Uterus (tissue), 3 donors: ENCODE measurements at regions not wholly inside any gene's neighbourhood (a gene's known extent, or its start where the extent isn't known, plus 50 kb on each side); places are given as distances from the start of the nearest gene placed in this dataset.

Experiments
- DNase-seq, 2 donors: peaks; one replicate each; pipeline ENCODE4 v3.0.0-alpha.2; 2019 to 2020
- H3K27ac ChIP-seq, 2 donors: fragments of 200-600 bp; sonication (generic); 1 replicate in 1 of 2; 2 replicates in 1 of 2; pipeline ENCODE4 v1.5.1; 2016 to 2018
- H3K27me3 ChIP-seq, 2 donors: fragments of 200-600 bp; sonication (generic); one replicate each; pipeline ENCODE4 v1.5.1; 2018 to 2019; ENCODE audit warnings: control low read depth in 1 of 2
- H3K36me3 ChIP-seq, 2 donors: fragments of 200-600 bp; sonication (generic); one replicate each; pipeline ENCODE4 v1.5.1; 2019; ENCODE audit warnings: control low read depth in 1 of 2
- H3K4me1 ChIP-seq, 2 donors: fragments of 200-600 bp; sonication (generic); one replicate each; pipeline ENCODE4 v1.5.1; 2018 to 2019; ENCODE audit warnings: control low read depth in 1 of 2
- H3K4me3 ChIP-seq, 2 donors: fragments of 200-600 bp; sonication (generic); 1 replicate in 1 of 2; 2 replicates in 1 of 2; pipeline ENCODE4 v1.5.1; 2018 to 2019; ENCODE audit warnings: mild to moderate bottlenecking in 1 of 2
- H3K9me3 ChIP-seq, 2 donors: fragments of 200-600 bp; sonication (generic); one replicate each; pipeline ENCODE4 v1.5.1; 2019; ENCODE audit warnings: control low read depth in 1 of 2
- CTCF ChIP-seq, 4 experiments: fragments of 200-600 bp in 2 of 4; fragments of 450-650 bp in 2 of 4; sonication (generic) in 2 of 4; IDR thresholded peaks; one replicate each; pipeline ENCODE4 v1.5.1; 2016 to 2019; ENCODE audit warnings: antibody characterized with exemption in 4 of 4, mild to moderate bottlenecking in 2 of 4, moderate library complexity in 1 of 4
- POLR2A ChIP-seq, 2 donors: fragments of 450-650 bp; IDR thresholded peaks; one replicate each; pipeline ENCODE4 v1.6.1; 2016; ENCODE audit warnings: antibody characterized with exemption in 2 of 2, mild to moderate bottlenecking in 1 of 2, moderate library complexity in 1 of 2
- intact Hi-C: fragments of 100-400 bp; cut with DNase I; formaldehyde crosslinking; loops from one replicate; pipeline ENCODE4 v1.15.1; 2023; ENCODE audit warnings: low total_unique reads
- donor health status: DM: yes; HTN: yes; CAD: no.

- intact Hi-C loops = no loop called here
- Histone ChIP-seq H3K27ac (no peak overlapping the region), H3K27me3 (no peaks in the 10 kb centered on the region), H3K36me3 (no peaks in the 10 kb centered on the region), H3K4me3 (no peak overlapping the region), H3K9me3 (no peaks in the 10 kb centered on the region), H3K4me1 (no peaks in the 10 kb centered on the region)
- no peak for DNase-seq
- no peak for TF ChIP-seq POLR2A (IDR thresholded peaks at IDR 0.05)
- TF ChIP-seq CTCF (IDR thresholded peaks at IDR 0.05) = no peak
Observed at GRCh38 chr2:6744038-6744437, 121.7 kb downstream of the CMPK2 start.

- no peak overlapping the region for H3K4me3 ChIP-seq
- H3K4me1 ChIP-seq = no peaks in the 10 kb centered on the region
- no peaks in the 10 kb centered on the region for H3K36me3 ChIP-seq
- H3K27me3 ChIP-seq = no peaks in the 10 kb centered on the region
- no peaks in the 10 kb centered on the region for H3K9me3 ChIP-seq
- intact Hi-C loops = no loop called here
- TF ChIP-seq POLR2A (IDR thresholded peaks at IDR 0.05) (no peak), CTCF (IDR thresholded peaks at IDR 0.05) (no peak)
- DNase-seq = no peak
- H3K27ac ChIP-seq = no peak overlapping the region
Observed at GRCh38 chr2:6747433-6747832, 118.3 kb downstream of the CMPK2 start.

- no peak for TF ChIP-seq CTCF (IDR thresholded peaks at IDR 0.05)
- no peak for TF ChIP-seq POLR2A (IDR thresholded peaks at IDR 0.05)
- intact Hi-C loops = no loop called here
- Histone ChIP-seq H3K27ac (no peak overlapping the region), H3K36me3 (no peaks in the 10 kb centered on the region), H3K4me1 (no peaks in the 10 kb centered on the region), H3K4me3 (no peak overlapping the region), H3K9me3 (no peaks in the 10 kb centered on the region), H3K27me3 (no peaks in the 10 kb centered on the region)
- no peak for DNase-seq
Observed at GRCh38 chr2:6748406-6749067, 117.2 kb downstream of the CMPK2 start.

- intact Hi-C loops = no loop called here
- Histone ChIP-seq H3K36me3 (no peaks in the 10 kb centered on the region), H3K27me3 (no peaks in the 10 kb centered on the region), H3K9me3 (no peaks in the 10 kb centered on the region), H3K4me1 (no peaks in the 10 kb centered on the region), H3K4me3 (no peak overlapping the region), H3K27ac (no peak overlapping the region)
- no peak for DNase-seq
- TF ChIP-seq CTCF (IDR thresholded peaks at IDR 0.05) (no peak), POLR2A (IDR thresholded peaks at IDR 0.05) (no peak)
Observed at GRCh38 chr2:6749962-6750361, 115.7 kb downstream of the CMPK2 start.

- Histone ChIP-seq H3K36me3 (no peaks in the 10 kb centered on the region), H3K4me1 (no peaks in the 10 kb centered on the region), H3K27ac (no peak overlapping the region), H3K9me3 (no peaks in the 10 kb centered on the region), H3K27me3 (no peaks in the 10 kb centered on the region), H3K4me3 (no peak overlapping the region)
- intact Hi-C loops = no loop called here
- DNase-seq = no peak
- TF ChIP-seq POLR2A (IDR thresholded peaks at IDR 0.05) = no peak
- no peak for TF ChIP-seq CTCF (IDR thresholded peaks at IDR 0.05)
Observed at GRCh38 chr2:6750411-6751158, 115.1 kb downstream of the CMPK2 start.
